GM12878 (cell line): ENCODE measurements at regions not wholly inside any gene's neighbourhood (a gene's known extent, or its start where the extent isn't known, plus 50 kb on each side); places are given as distances from the start of the nearest gene placed in this dataset.

ENCODE experiments used
- ATAC-seq: fragments of 200-7000 bp; cut with Tn5 transposase; 3 replicates; pipeline ENCODE4 v1.9.1; 2020; ENCODE audit warnings: mild to moderate bottlenecking, moderate library complexity
- BruUV-seq: library from RNA; stranded (reverse); fragments of 400-500 nt; replicated peaks from 2 replicates; lab custom pipeline; 2021; lab: Mats Ljungman, UMichigan
- CTCF ChIA-PET: fragments of 300-600 bp; sonication (Branson Sonifier 250); formaldehyde crosslinking; extraction: SDS; loops from one replicate; lab custom pipeline; 2021; ENCODE audit warnings: inconsistent platforms; lab: Yijun Ruan, JAX
- POLR2A ChIA-PET: fragments of 350-600 bp; formaldehyde crosslinking; extraction: SDS; loops from one replicate; lab custom pipeline; 2021; ENCODE audit warnings: inconsistent platforms; lab: Charles Lee
- RAD21 ChIA-PET: fragments of 300-600 bp; sonication (Branson Sonifier 250); formaldehyde crosslinking; loops from one replicate; lab custom pipeline; 2023; ENCODE audit warnings: antibody characterized with exemption; ENCODE audit not compliant: unreplicated experiment; lab: Charles Lee
- SMC1A ChIA-PET: fragments of 300-600 bp; sonication (Branson Sonifier 250); formaldehyde crosslinking; loops from one replicate; lab custom pipeline; 2023; ENCODE audit not compliant: unreplicated experiment, uncharacterized antibody; lab: Charles Lee
- DNase-seq: peaks from one replicate; pipeline ENCODE4 v3.0.0-alpha.2; 2011; ENCODE audit warnings: low read depth, low spot score
- FAIRE-seq: peaks from 3 replicates; lab custom pipeline; 2011; peaks lifted over from hg19 to GRCh38; lab: Jason Lieb, UNC
- H2AFZ ChIP-seq: 2 replicates; pipeline ENCODE4 v1.6.0; 2011; ENCODE audit warnings: low read depth, low read length, control low read depth; ENCODE audit not compliant: control insufficient read depth
- H3K27ac ChIP-seq: 2 replicates; pipeline ENCODE4 v1.5.1; 2011; ENCODE audit warnings: control low read depth; ENCODE audit not compliant: control insufficient read depth, insufficient read depth
- H3K27me3 ChIP-seq, 2 experiments: replicated peaks in 1 of 2; 2 replicates each; pipeline versions ENCODE4 v1.6.0 to v1.6.1; 2011; ENCODE audit warnings: low read length in 1 of 2; ENCODE audit not compliant: control insufficient read depth in 2 of 2, insufficient read depth in 2 of 2
- H3K36me3 ChIP-seq, 2 experiments: 2 replicates each; pipeline ENCODE4 v1.5.1; 2011; ENCODE audit warnings: low read length in 1 of 2; ENCODE audit not compliant: control insufficient read depth in 2 of 2, insufficient read depth in 2 of 2
- H3K4me1 ChIP-seq: 2 replicates; pipeline ENCODE4 v1.6.1; 2011; ENCODE audit warnings: mild to moderate bottlenecking, low read length, moderate library complexity, mixed read lengths; ENCODE audit not compliant: control insufficient read depth, insufficient read depth
- H3K4me2 ChIP-seq: 2 replicates; pipeline ENCODE4 v1.6.0; 2011; ENCODE audit warnings: control low read depth; ENCODE audit not compliant: control insufficient read depth, insufficient read depth
- H3K4me3 ChIP-seq: fragments of 200-600 bp; sonication (generic); 2 replicates; pipeline ENCODE4 v1.5.1; 2016
- H3K79me2 ChIP-seq: 2 replicates; pipeline ENCODE4 v1.6.0; 2011; ENCODE audit warnings: low read length; ENCODE audit not compliant: control insufficient read depth, insufficient read depth
- H3K9ac ChIP-seq: 2 replicates; pipeline ENCODE4 v1.8.0; 2011; ENCODE audit warnings: low read length, control low read depth, mixed read lengths; ENCODE audit not compliant: control insufficient read depth, insufficient read depth
- H3K9me3 ChIP-seq: replicated peaks from 3 replicates; pipeline ENCODE4 v1.5.1; 2011; ENCODE audit warnings: mild to moderate bottlenecking, low read length; ENCODE audit not compliant: control insufficient read depth, insufficient read depth
- H4K20me1 ChIP-seq: 2 replicates; pipeline ENCODE4 v1.6.0; 2011; ENCODE audit not compliant: control insufficient read depth, insufficient read depth
- NFYB ChIP-seq: IDR thresholded peaks from 2 replicates; pipeline ENCODE4 v1.6.1; 2011; ENCODE audit warnings: low read depth, mild to moderate bottlenecking, low read length, improper control_type of control experiment, moderate library complexity; ENCODE audit not compliant: insufficient read depth
- NR2C2 ChIP-seq: IDR thresholded peaks from 2 replicates; pipeline ENCODE4 v1.6.1; 2011; ENCODE audit warnings: borderline replicate concordance, low read depth; ENCODE audit not compliant: control insufficient read depth, insufficient read length
- POU2F2 ChIP-seq: IDR thresholded peaks from 3 replicates; pipeline ENCODE4 v1.6.1; 2011; ENCODE audit warnings: low read depth, mild to moderate bottlenecking, low read length, borderline replicate concordance
- RB1 ChIP-seq: fragments of 450-650 bp; formaldehyde crosslinking; IDR thresholded peaks from 2 replicates; pipeline ENCODE4 v1.6.1; 2017; ENCODE audit warnings: mild to moderate bottlenecking, borderline replicate concordance
- WGBS: methylation state at CpG from one replicate; pipeline ENCODE4 v1.1.6; 2016; ENCODE audit warnings: low lambda C conversion rate; ENCODE audit not compliant: insufficient replicate concordance, insufficient coverage; ENCODE audit errors: missing lambda C conversion rate; 5-methylcytosine and 5-hydroxymethylcytosine counted together
- in situ Hi-C: fragments of 300-500 bp; cut with MboI; formaldehyde crosslinking; loops from 9 replicates; pipeline ENCODE4 v1.14.3; 2018; ENCODE audit warnings: mixed read lengths
- intact Hi-C: fragments of 100-400 bp; cut with micrococcal nuclease; formaldehyde crosslinking; loops from one replicate; pipeline ENCODE4 v1.14.2; 2022; ENCODE audit not compliant: unreplicated experiment
- TF ChIP-seq, protein P1 (sequence below): fragments of 450-650 bp; IDR thresholded peaks from 2 replicates; pipeline ENCODE4 v1.6.1; 2016; ENCODE audit warnings: mild to moderate bottlenecking
- TF ChIP-seq, protein P2 (sequence below): IDR thresholded peaks from 2 replicates; pipeline ENCODE4 v1.6.1; 2012; ENCODE audit warnings: low read depth, low read length, improper control_type of control experiment
- TF ChIP-seq, protein P3 (sequence below): fragments of 450-650 bp; IDR thresholded peaks from 2 replicates; pipeline ENCODE4 v1.6.1; 2017; ENCODE audit warnings: antibody characterized with exemption, mild to moderate bottlenecking, moderate library complexity
- TF ChIP-seq, protein P4 (sequence below): fragments of 450-650 bp; IDR thresholded peaks from 2 replicates; pipeline ENCODE4 v1.6.1; 2018; ENCODE audit warnings: borderline replicate concordance, mild to moderate bottlenecking; ENCODE audit not compliant: partially characterized antibody
- TF ChIP-seq, protein P5 (sequence below): fragments of 450-650 bp; formaldehyde crosslinking; IDR thresholded peaks from 2 replicates; pipeline ENCODE4 v1.4.0; 2020; ENCODE audit warnings: mild to moderate bottlenecking, moderate library complexity

DNA sequence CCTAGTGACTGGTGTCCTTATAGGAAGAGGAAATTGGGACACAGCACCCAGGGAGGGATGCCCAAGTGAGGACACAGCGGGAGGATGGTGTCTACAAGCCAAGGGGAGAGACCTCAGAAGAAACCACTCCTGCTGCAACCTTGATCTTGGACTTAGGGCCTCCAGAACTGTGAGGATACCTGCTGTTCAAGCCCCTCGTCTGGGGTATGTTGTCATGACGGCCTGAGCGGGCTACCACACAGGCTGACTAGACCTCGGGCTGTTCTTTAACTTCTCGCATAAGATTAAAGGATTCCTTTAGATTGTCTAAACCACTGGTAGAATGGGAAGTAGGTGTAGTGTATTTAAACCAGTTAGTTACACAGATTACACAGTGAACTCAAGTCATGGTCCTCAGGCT, 138.3 kb downstream of the ASB1 start (continued):
- TF ChIP-seq, protein P1, sequence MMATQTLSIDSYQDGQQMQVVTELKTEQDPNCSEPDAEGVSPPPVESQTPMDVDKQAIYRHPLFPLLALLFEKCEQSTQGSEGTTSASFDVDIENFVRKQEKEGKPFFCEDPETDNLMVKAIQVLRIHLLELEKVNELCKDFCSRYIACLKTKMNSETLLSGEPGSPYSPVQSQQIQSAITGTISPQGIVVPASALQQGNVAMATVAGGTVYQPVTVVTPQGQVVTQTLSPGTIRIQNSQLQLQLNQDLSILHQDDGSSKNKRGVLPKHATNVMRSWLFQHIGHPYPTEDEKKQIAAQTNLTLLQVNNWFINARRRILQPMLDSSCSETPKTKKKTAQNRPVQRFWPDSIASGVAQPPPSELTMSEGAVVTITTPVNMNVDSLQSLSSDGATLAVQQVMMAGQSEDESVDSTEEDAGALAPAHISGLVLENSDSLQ = no peak

DNA sequence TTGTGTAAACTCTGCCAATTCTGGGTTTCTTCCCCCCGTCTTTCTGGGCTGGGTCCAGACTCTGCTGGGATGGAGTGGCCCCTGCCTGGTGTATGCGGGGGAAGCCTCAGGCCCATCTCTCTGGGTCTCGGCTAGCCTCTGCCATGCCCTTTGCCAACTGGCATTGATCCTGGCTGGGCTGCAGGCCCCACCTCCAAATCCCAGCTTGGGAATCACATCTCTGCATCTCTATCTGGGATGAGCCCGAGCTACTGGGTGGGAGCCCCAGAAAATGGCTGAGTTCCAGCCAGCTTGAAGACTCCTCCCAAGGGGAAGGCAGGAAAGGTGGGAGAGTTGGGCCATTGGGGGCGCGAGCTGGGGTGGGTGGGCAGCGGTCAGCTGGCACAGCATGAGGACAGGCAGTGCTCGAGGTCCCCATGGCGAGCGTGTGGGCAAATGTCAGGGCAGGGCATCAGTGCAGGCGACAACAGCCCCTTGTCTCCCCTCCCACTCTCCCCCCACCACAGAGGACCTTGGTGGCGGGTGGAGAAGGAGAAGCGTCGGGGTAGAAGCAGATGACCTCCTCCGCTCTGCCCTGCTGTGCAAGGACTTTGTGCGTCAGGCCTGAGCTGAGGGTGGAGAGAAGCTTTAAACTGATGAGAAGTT, 139.4 kb downstream of the ASB1 start:
- Histone ChIP-seq H3K9me3 (no peaks in the 10 kb centered on the region), H3K9ac (no peak overlapping the region), H3K4me1 (no peaks in the 10 kb centered on the region), H3K4me3 (no peak overlapping the region), H3K79me2 (no peaks in the 10 kb centered on the region), H3K4me2 (no peak overlapping the region), H2AFZ (no peak overlapping the region), H3K36me3 (no peaks in the 10 kb centered on the region), H3K27ac (no peak overlapping the region), H4K20me1 (no peaks in the 10 kb centered on the region; the same call in 1 of the 2 replicates), H3K27me3 (no peaks in the 10 kb centered on the region; a peak in 1 of 4 replicates)
- DNase-seq = no peak
- ATAC-seq = no peak
- BruUV-seq = no TSS peak
- WGBS = 58% methylated on average over 16 of the region's 16 CpGs
- FAIRE-seq = no peak
- ChIA-PET RAD21 (no interaction called here), CTCF (no interaction called here), POLR2A (no interaction called here), SMC1A (no interaction called here)
- intact Hi-C loops (no loop called here), in situ Hi-C loops (no loop called here)
- TF ChIP-seq, protein P2, sequence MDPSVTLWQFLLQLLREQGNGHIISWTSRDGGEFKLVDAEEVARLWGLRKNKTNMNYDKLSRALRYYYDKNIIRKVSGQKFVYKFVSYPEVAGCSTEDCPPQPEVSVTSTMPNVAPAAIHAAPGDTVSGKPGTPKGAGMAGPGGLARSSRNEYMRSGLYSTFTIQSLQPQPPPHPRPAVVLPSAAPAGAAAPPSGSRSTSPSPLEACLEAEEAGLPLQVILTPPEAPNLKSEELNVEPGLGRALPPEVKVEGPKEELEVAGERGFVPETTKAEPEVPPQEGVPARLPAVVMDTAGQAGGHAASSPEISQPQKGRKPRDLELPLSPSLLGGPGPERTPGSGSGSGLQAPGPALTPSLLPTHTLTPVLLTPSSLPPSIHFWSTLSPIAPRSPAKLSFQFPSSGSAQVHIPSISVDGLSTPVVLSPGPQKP = no peak
- TF ChIP-seq, protein P3, sequence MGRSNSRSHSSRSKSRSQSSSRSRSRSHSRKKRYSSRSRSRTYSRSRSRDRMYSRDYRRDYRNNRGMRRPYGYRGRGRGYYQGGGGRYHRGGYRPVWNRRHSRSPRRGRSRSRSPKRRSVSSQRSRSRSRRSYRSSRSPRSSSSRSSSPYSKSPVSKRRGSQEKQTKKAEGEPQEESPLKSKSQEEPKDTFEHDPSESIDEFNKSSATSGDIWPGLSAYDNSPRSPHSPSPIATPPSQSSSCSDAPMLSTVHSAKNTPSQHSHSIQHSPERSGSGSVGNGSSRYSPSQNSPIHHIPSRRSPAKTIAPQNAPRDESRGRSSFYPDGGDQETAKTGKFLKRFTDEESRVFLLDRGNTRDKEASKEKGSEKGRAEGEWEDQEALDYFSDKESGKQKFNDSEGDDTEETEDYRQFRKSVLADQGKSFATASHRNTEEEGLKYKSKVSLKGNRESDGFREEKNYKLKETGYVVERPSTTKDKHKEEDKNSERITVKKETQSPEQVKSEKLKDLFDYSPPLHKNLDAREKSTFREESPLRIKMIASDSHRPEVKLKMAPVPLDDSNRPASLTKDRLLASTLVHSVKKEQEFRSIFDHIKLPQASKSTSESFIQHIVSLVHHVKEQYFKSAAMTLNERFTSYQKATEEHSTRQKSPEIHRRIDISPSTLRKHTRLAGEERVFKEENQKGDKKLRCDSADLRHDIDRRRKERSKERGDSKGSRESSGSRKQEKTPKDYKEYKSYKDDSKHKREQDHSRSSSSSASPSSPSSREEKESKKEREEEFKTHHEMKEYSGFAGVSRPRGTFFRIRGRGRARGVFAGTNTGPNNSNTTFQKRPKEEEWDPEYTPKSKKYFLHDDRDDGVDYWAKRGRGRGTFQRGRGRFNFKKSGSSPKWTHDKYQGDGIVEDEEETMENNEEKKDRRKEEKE = no peak
- TF ChIP-seq, protein P4, sequence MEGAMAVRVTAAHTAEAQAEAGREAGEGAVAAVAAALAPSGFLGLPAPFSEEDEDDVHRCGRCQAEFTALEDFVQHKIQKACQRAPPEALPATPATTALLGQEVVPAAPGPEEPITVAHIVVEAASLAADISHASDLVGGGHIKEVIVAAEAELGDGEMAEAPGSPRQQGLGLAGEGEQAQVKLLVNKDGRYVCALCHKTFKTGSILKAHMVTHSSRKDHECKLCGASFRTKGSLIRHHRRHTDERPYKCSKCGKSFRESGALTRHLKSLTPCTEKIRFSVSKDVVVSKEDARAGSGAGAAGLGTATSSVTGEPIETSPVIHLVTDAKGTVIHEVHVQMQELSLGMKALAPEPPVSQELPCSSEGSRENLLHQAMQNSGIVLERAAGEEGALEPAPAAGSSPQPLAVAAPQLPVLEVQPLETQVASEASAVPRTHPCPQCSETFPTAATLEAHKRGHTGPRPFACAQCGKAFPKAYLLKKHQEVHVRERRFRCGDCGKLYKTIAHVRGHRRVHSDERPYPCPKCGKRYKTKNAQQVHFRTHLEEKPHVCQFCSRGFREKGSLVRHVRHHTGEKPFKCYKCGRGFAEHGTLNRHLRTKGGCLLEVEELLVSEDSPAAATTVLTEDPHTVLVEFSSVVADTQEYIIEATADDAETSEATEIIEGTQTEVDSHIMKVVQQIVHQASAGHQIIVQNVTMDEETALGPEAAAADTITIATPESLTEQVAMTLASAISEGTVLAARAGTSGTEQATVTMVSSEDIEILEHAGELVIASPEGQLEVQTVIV = no peak
- no peak for TF ChIP-seq POU2F2
- no peak for TF ChIP-seq RB1
- TF ChIP-seq NFYB = no peak
- no peak for TF ChIP-seq NR2C2
- TF ChIP-seq, protein P5, sequence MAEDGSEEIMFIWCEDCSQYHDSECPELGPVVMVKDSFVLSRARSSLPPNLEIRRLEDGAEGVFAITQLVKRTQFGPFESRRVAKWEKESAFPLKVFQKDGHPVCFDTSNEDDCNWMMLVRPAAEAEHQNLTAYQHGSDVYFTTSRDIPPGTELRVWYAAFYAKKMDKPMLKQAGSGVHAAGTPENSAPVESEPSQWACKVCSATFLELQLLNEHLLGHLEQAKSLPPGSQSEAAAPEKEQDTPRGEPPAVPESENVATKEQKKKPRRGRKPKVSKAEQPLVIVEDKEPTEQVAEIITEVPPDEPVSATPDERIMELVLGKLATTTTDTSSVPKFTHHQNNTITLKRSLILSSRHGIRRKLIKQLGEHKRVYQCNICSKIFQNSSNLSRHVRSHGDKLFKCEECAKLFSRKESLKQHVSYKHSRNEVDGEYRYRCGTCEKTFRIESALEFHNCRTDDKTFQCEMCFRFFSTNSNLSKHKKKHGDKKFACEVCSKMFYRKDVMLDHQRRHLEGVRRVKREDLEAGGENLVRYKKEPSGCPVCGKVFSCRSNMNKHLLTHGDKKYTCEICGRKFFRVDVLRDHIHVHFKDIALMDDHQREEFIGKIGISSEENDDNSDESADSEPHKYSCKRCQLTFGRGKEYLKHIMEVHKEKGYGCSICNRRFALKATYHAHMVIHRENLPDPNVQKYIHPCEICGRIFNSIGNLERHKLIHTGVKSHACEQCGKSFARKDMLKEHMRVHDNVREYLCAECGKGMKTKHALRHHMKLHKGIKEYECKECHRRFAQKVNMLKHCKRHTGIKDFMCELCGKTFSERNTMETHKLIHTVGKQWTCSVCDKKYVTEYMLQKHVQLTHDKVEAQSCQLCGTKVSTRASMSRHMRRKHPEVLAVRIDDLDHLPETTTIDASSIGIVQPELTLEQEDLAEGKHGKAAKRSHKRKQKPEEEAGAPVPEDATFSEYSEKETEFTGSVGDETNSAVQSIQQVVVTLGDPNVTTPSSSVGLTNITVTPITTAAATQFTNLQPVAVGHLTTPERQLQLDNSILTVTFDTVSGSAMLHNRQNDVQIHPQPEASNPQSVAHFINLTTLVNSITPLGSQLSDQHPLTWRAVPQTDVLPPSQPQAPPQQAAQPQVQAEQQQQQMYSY (CRISPR knock-in tag) = no peak
